SK-N-MC (cell line): ENCODE measurements at regions not wholly inside any gene's neighbourhood (a gene's known extent, or its start where the extent isn't known, plus 50 kb on each side); places are given as distances from the start of the nearest gene placed in this dataset.

Experiments used
- EZH2 ChIP-seq: fragments of 200-600 bp; sonication (generic); IDR thresholded peaks from one replicate; pipeline ENCODE4 v1.6.1; 2017; ENCODE audit warnings: antibody characterized with exemption
- FOXP2 ChIP-seq: optimal IDR thresholded peaks from 2 replicates; pipeline ENCODE3; 2011; ENCODE audit warnings: mild to moderate bottlenecking, moderate library complexity; ENCODE audit not compliant: insufficient read depth; ENCODE audit errors: extremely low read length, control extremely low read depth
- POLR2AphosphoS5 ChIP-seq: IDR thresholded peaks from 2 replicates; pipeline ENCODE4 v1.6.1; 2012; ENCODE audit warnings: mild to moderate bottlenecking, low read depth, low read length, borderline replicate concordance

DNA sequence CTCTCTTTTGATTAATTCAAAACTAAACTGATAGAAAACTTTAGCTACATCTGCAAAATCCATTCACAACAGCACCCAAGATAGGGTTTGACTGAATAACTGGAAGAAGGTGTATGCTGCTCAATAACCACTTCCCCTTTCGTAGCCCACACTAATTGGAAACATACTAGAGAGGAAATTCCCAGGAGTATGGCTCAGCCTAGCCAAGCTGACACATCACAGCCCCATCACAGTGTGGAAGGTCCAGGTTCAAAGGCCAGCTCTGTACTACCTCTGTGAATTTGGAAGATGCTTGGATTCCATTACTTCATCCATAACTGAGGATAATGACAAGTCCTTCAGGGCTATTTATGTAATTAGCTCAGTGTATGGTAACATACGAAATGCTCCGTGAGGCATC is 185.4 kb downstream of the FBXO15 start:
- no peak for TF ChIP-seq EZH2
- no peak for TF ChIP-seq POLR2AphosphoS5
- TF ChIP-seq FOXP2: no peak
